H1 (cell line): ENCODE measurements at regions not wholly inside any gene's neighbourhood (a gene's known extent, or its start where the extent isn't known, plus 50 kb on each side); places are given as distances from the start of the nearest gene placed in this dataset.

Experiments
- CTCF ChIA-PET: fragments of 300-600 bp; sonication (Branson Sonifier 250); formaldehyde crosslinking; loops from one replicate; lab custom pipeline; 2021; ENCODE audit not compliant: partially characterized antibody; lab: Charles Lee
- POLR2A ChIA-PET: fragments of 300-600 bp; sonication (Branson Sonifier 250); formaldehyde crosslinking; loops from one replicate; lab custom pipeline; 2021; ENCODE audit warnings: inconsistent platforms; ENCODE audit not compliant: partially characterized antibody; lab: Charles Lee
- DNase-seq, 2 experiments: peaks; one replicate each; pipeline versions ENCODE4 v3.0.0 to v3.0.0-alpha.2; 2010 to 2022; ENCODE audit warnings: low spot score in 2 of 2, low read depth in 1 of 2, mixed read lengths in 1 of 2
- FAIRE-seq: peaks from 2 replicates; lab custom pipeline; 2011; peaks lifted over from hg19 to GRCh38; lab: Jason Lieb, UNC
- H2AFZ ChIP-seq: 2 replicates; pipeline ENCODE4 v1.8.1; 2012; ENCODE audit warnings: low read length, inconsistent platforms
- H2AK5ac ChIP-seq: 2 replicates; pipeline ENCODE4 v1.6.1; 2013; ENCODE audit warnings: low read depth, low read length
- H2BK120ac ChIP-seq: replicated peaks from 2 replicates; pipeline ENCODE3; 2013; ENCODE audit warnings: low read depth, low read length, inconsistent platforms
- H2BK12ac ChIP-seq: 2 replicates; pipeline ENCODE4 v1.6.1; 2013; ENCODE audit warnings: low read depth, low read length
- H2BK15ac ChIP-seq: 2 replicates; pipeline ENCODE4 v1.6.1; 2013; ENCODE audit warnings: low read length
- H2BK20ac ChIP-seq: 2 replicates; pipeline ENCODE4 v1.6.1; 2013; ENCODE audit warnings: low read length
- H2BK5ac ChIP-seq: 2 replicates; pipeline ENCODE4 v1.6.1; 2013; ENCODE audit warnings: low read depth, low read length
- H3K14ac ChIP-seq: 2 replicates; pipeline ENCODE4 v1.6.1; 2013; ENCODE audit warnings: inconsistent platforms; ENCODE audit not compliant: insufficient read length
- H3K18ac ChIP-seq: 2 replicates; pipeline ENCODE4 v1.6.1; 2013; ENCODE audit warnings: low read length; ENCODE audit errors: extremely low read depth
- H3K23ac ChIP-seq: 2 replicates; pipeline ENCODE4 v1.6.1; 2013; ENCODE audit warnings: inconsistent platforms; ENCODE audit not compliant: insufficient read length
- H3K23me2 ChIP-seq: 2 replicates; pipeline ENCODE4 v1.6.1; 2013; ENCODE audit warnings: low read depth, low read length
- H3K27ac ChIP-seq: 2 replicates; pipeline ENCODE4 v1.6.1; 2011; ENCODE audit warnings: low read depth, low read length, inconsistent platforms
- H3K27me3 ChIP-seq, 4 experiments: replicated peaks in 1 of 4; 1 replicate in 1 of 4; 2 replicates in 3 of 4; pipeline versions ENCODE4 v1.6.1 to v1.8.1; 2011 to 2013; ENCODE audit warnings: low read length in 3 of 4, mild to moderate bottlenecking in 3 of 4, inconsistent platforms in 2 of 4, mixed read lengths in 2 of 4, moderate library complexity in 1 of 4; ENCODE audit not compliant: control insufficient read depth in 3 of 4, insufficient read depth in 3 of 4; ENCODE audit errors: extremely low read depth in 1 of 4
- H3K36me3 ChIP-seq, 4 experiments: 2 replicates each; pipeline versions ENCODE4 v1.6.1 to v1.8.1; 2011 to 2013; ENCODE audit warnings: mild to moderate bottlenecking in 4 of 4, low read length in 3 of 4, moderate library complexity in 2 of 4, control low read depth in 1 of 4, inconsistent platforms in 1 of 4; ENCODE audit not compliant: insufficient read depth in 4 of 4, control insufficient read depth in 2 of 4
- H3K4ac ChIP-seq: replicated peaks from 2 replicates; pipeline ENCODE3; 2013; ENCODE audit warnings: low read length, low read depth, mixed read lengths, inconsistent platforms; ENCODE audit not compliant: insufficient read length
- H3K4me1 ChIP-seq, 4 experiments: replicated peaks in 1 of 4; 1 replicate in 1 of 4; 2 replicates in 3 of 4; pipeline versions ENCODE4 v1.6.1 to v1.8.1; 2011 to 2013; ENCODE audit warnings: low read length in 3 of 4, inconsistent platforms in 2 of 4, mixed read lengths in 1 of 4; ENCODE audit not compliant: insufficient read depth in 4 of 4, control insufficient read depth in 3 of 4
- H3K4me2 ChIP-seq, 2 experiments: 2 replicates each; pipeline versions ENCODE4 v1.6.1 to v1.8.1; 2011 to 2013; ENCODE audit warnings: low read depth in 2 of 2, low read length in 2 of 2, control low read depth in 1 of 2, inconsistent platforms in 1 of 2, mild to moderate bottlenecking in 1 of 2; ENCODE audit not compliant: insufficient read depth in 1 of 2
- H3K4me3 ChIP-seq, 4 experiments: fragments of 200-600, 300-600 bp in 1 of 4; sonication (generic), shearing (Covaris generic), sonication (Bioruptor Twin) in 1 of 4; 2 replicates each; pipeline versions ENCODE4 v1.5.1 to v1.8.1; 2011 to 2016; ENCODE audit warnings: low read length in 4 of 4, low read depth in 3 of 4, control low read depth in 2 of 4, inconsistent platforms in 2 of 4, mild to moderate bottlenecking in 2 of 4, mixed read lengths in 1 of 4, moderate library complexity in 1 of 4; ENCODE audit not compliant: insufficient read depth in 2 of 4; ENCODE audit errors: extremely low read depth in 1 of 4
- H3K56ac ChIP-seq: replicated peaks from 2 replicates; pipeline ENCODE3; 2013; ENCODE audit warnings: low read depth, mild to moderate bottlenecking, mixed read lengths, low read length, inconsistent platforms; ENCODE audit not compliant: insufficient read length
- H3K79me1 ChIP-seq: 2 replicates; pipeline ENCODE4 v1.6.1; 2013; ENCODE audit warnings: low read depth, low read length, control low read depth
- H3K79me2 ChIP-seq, 2 experiments: 2 replicates each; pipeline versions ENCODE4 v1.6.1 to v1.8.1; 2012 to 2013; ENCODE audit warnings: low read length in 2 of 2, mild to moderate bottlenecking in 2 of 2, inconsistent platforms in 1 of 2; ENCODE audit not compliant: insufficient read depth in 2 of 2, control insufficient read depth in 1 of 2
- H3K9ac ChIP-seq, 4 experiments: replicated peaks in 1 of 4; 1 replicate in 1 of 4; 2 replicates in 3 of 4; pipeline versions ENCODE4 v1.6.1 to v1.8.1; 2011 to 2013; ENCODE audit warnings: low read depth in 3 of 4, low read length in 3 of 4, control low read depth in 2 of 4, mild to moderate bottlenecking in 2 of 4, moderate library complexity in 2 of 4, inconsistent platforms in 1 of 4; ENCODE audit errors: extremely low read depth in 1 of 4
- H3K9me3 ChIP-seq, 2 experiments: 2 replicates each; pipeline versions ENCODE4 v1.6.1 to v1.8.1; 2012 to 2013; ENCODE audit warnings: mild to moderate bottlenecking in 2 of 2, moderate library complexity in 2 of 2, control low read depth in 1 of 2, inconsistent platforms in 1 of 2, low read depth in 1 of 2, low read length in 1 of 2, mixed read lengths in 1 of 2; ENCODE audit not compliant: insufficient read depth in 2 of 2
- H4K20me1 ChIP-seq, 2 experiments: replicated peaks in 1 of 2; 2 replicates each; pipeline versions ENCODE3 to v1.8.1; 2011 to 2013; ENCODE audit warnings: inconsistent platforms in 2 of 2, low read length in 2 of 2, mild to moderate bottlenecking in 1 of 2; ENCODE audit not compliant: insufficient read depth in 2 of 2, control insufficient read depth in 1 of 2
- H4K5ac ChIP-seq: 2 replicates; pipeline ENCODE4 v1.6.1; 2013; ENCODE audit warnings: low read length, low read depth, mixed read lengths, inconsistent platforms; ENCODE audit not compliant: insufficient read length
- H4K8ac ChIP-seq: 2 replicates; pipeline ENCODE4 v1.8.0; 2013; ENCODE audit warnings: mild to moderate bottlenecking, moderate library complexity, low read length, inconsistent platforms; ENCODE audit not compliant: insufficient read depth; ENCODE audit errors: extremely low read depth
- H4K91ac ChIP-seq: replicated peaks from 2 replicates; pipeline ENCODE3; 2013; ENCODE audit warnings: low read length, mixed read lengths, inconsistent platforms; ENCODE audit not compliant: insufficient read length
- BCL11A ChIP-seq, 2 experiments: IDR thresholded peaks; one replicate each; pipeline ENCODE4 v1.6.1; 2011; ENCODE audit warnings: low read depth in 2 of 2, low read length in 2 of 2, mild to moderate bottlenecking in 2 of 2
- EP300 ChIP-seq, 2 experiments: IDR thresholded peaks; 1 replicate in 1 of 2; 2 replicates in 1 of 2; pipeline ENCODE4 v1.6.1; 2011 to 2012; ENCODE audit warnings: low read depth in 2 of 2, low read length in 2 of 2, mild to moderate bottlenecking in 2 of 2, borderline replicate concordance in 1 of 2, inconsistent platforms in 1 of 2, moderate library complexity in 1 of 2
- EZH2 ChIP-seq: fragments of 200-600 bp; sonication (generic); IDR thresholded peaks from 2 replicates; pipeline ENCODE4 v1.7.1; 2012; ENCODE audit warnings: low read depth, mild to moderate bottlenecking, moderate library complexity, low read length, inconsistent platforms; ENCODE audit not compliant: severe bottlenecking
- GTF2F1 ChIP-seq: IDR thresholded peaks from 2 replicates; pipeline ENCODE4 v1.6.1; 2012; ENCODE audit warnings: low read depth, low read length, improper control_type of control experiment, borderline replicate concordance
- JUND ChIP-seq: IDR thresholded peaks from 2 replicates; pipeline ENCODE4 v1.6.1; 2011; ENCODE audit warnings: mild to moderate bottlenecking, improper control_type of control experiment, low read length
- KDM5A ChIP-seq: fragments of 200-600 bp; IDR thresholded peaks from 2 replicates; pipeline ENCODE4 v1.7.1; 2012; ENCODE audit warnings: mild to moderate bottlenecking, low read length, inconsistent platforms, mixed read lengths
- PHF8 ChIP-seq: fragments of 200-600 bp; sonication (generic); conservative IDR thresholded peaks from 2 replicates; pipeline ENCODE4 v1.7.1; 2012; ENCODE audit warnings: low read depth, mild to moderate bottlenecking, inconsistent platforms, low read length, moderate library complexity
- SRF ChIP-seq: IDR thresholded peaks from 2 replicates; pipeline ENCODE4 v1.6.1; 2011; ENCODE audit warnings: mild to moderate bottlenecking, low read depth, low read length, moderate library complexity
- SUZ12 ChIP-seq: fragments of 200-600 bp; sonication (generic); IDR thresholded peaks from 2 replicates; pipeline ENCODE4 v1.6.1; 2012; ENCODE audit warnings: mild to moderate bottlenecking, inconsistent platforms, low read length, moderate library complexity, mixed read lengths
- TBP ChIP-seq: IDR thresholded peaks from 2 replicates; pipeline ENCODE4 v1.6.1; 2011; ENCODE audit warnings: low read depth, low read length, improper control_type of control experiment
- TEAD4 ChIP-seq: IDR thresholded peaks from 2 replicates; pipeline ENCODE4 v1.6.1; 2012; ENCODE audit warnings: low read depth, low read length, inconsistent platforms, mixed read lengths
- WGBS, 2 experiments: shearing (Covaris generic) in 1 of 2; methylation state at CpG; one replicate each; pipeline versions ENCODE4 v1.1.6 to v1.1.7; 2013 to 2015; ENCODE audit warnings: low lambda C conversion rate in 2 of 2, mixed read lengths in 2 of 2, inconsistent platforms in 1 of 2, low coverage in 1 of 2, missing lambda C conversion rate in 1 of 2; ENCODE audit not compliant: insufficient replicate concordance in 2 of 2, insufficient coverage in 1 of 2, insufficient read length in 1 of 2; ENCODE audit errors: extremely low coverage in 1 of 2, missing lambda C conversion rate in 1 of 2; 5-methylcytosine and 5-hydroxymethylcytosine counted together
- TF ChIP-seq, protein P1 (sequence below): IDR thresholded peaks from 2 replicates; pipeline ENCODE4 v1.6.1; 2012; ENCODE audit warnings: inconsistent platforms

GRCh38 chr2:128513961-128514283 is 195.3 kb upstream of the HS6ST1 start:
- H2BK15ac ChIP-seq, result no peak overlapping the region
- no peak for FAIRE-seq
- H4K91ac ChIP-seq, result no peak overlapping the region
- no peak overlapping the region for H2AK5ac ChIP-seq
- no peak overlapping the region for H4K5ac ChIP-seq
- H3K79me2 ChIP-seq, result no peaks in the 10 kb centered on the region
- H4K8ac ChIP-seq, result no peak overlapping the region
- 70% methylated on average over 3 of the region's 3 CpGs; no CpG with 5 or more reads in 1 of the 2 experiments for WGBS, 2 experiments
- no peak overlapping the region for H2BK120ac ChIP-seq
- peaks cover 2 to 5% (median 4%) of the 10 kb centered on the region in 4 experiments; a peak in 4 of 7 replicates for H3K4me1 ChIP-seq
- CTCF ChIA-PET, result interaction anchor here (0.9 kb wide), 1 partner anchor 117 kb away, joined by 3 read pairs; no protein-coding TSS in a partner anchor
- POLR2A ChIA-PET, result no interaction called here
- no peaks in the 10 kb centered on the region for H4K20me1 ChIP-seq
- TF ChIP-seq, protein P1, sequence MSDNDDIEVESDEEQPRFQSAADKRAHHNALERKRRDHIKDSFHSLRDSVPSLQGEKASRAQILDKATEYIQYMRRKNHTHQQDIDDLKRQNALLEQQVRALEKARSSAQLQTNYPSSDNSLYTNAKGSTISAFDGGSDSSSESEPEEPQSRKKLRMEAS, result no peak
- TF ChIP-seq SUZ12, result no peak
- no peak for TF ChIP-seq KDM5A
- TF ChIP-seq BCL11A (IDR thresholded peaks at IDR 0.05; ENCODE audit: low read depth in 2 of 2, low read length in 2 of 2), result no peak
- no peak for TF ChIP-seq JUND
- TF ChIP-seq TBP, result no peak
- TF ChIP-seq TEAD4, result no peak
- TF ChIP-seq GTF2F1, result no peak
- no peak for TF ChIP-seq EP300 (IDR thresholded peaks at IDR 0.05; ENCODE audit: borderline replicate concordance in 1 of 2, low read depth in 2 of 2, low read length in 2 of 2)
- no peak for TF ChIP-seq EZH2
- no peak for TF ChIP-seq PHF8
- no peak for TF ChIP-seq SRF
- TF ChIP-seq, all 59 proteins: peak for 0
- no peak overlapping the region for H3K56ac ChIP-seq
- H3K4me3 ChIP-seq, result no peak overlapping the region
- H3K27ac ChIP-seq, result no peak overlapping the region
- H3K23ac ChIP-seq, result no peak overlapping the region
- no peaks in the 10 kb centered on the region for H3K9me3 ChIP-seq
- no peak overlapping the region for H2BK20ac ChIP-seq
- DNase-seq, result no peak
- no peak overlapping the region for H3K14ac ChIP-seq
- no peak overlapping the region for H2AFZ ChIP-seq
- H3K27me3 ChIP-seq, result no peaks in the 10 kb centered on the region; a peak in 1 of 7 replicates
- no peak overlapping the region for H3K18ac ChIP-seq
- H2BK12ac ChIP-seq, result no peak overlapping the region
- H2BK5ac ChIP-seq, result no peak overlapping the region
- H3K4me2 ChIP-seq, result no peak overlapping the region
- no peak overlapping the region for H3K4ac ChIP-seq
- H3K36me3 ChIP-seq, result no peaks in the 10 kb centered on the region
- H3K23me2 ChIP-seq, result no peaks in the 10 kb centered on the region
- no peaks in the 10 kb centered on the region for H3K79me1 ChIP-seq
- H3K9ac ChIP-seq, result no peak overlapping the region
